GM12865 (cell line): ENCODE measurements at regions not wholly inside any gene's neighbourhood (a gene's known extent, or its start where the extent isn't known, plus 50 kb on each side); places are given as distances from the start of the nearest gene placed in this dataset.
"Not testable (repeated sequence)": the region's sequence is repeated elsewhere in the genome, so short reads cannot be mapped to it uniquely, and the experiment has no call there.

Source experiments
- DNase-seq: peaks from one replicate; pipeline ENCODE4 v3.0.0; 2010; ENCODE audit warnings: low read depth
- H3K4me3 ChIP-seq: 2 replicates; pipeline ENCODE4 v1.5.1; 2011; ENCODE audit warnings: mild to moderate bottlenecking, low read depth, low read length, control low read depth
- CTCF ChIP-seq: IDR thresholded peaks from 2 replicates; pipeline ENCODE4 v1.5.1; 2011; ENCODE audit warnings: low read length, control low read depth, low read depth, inconsistent platforms; ENCODE audit not compliant: insufficient read depth; ENCODE audit errors: missing control alignments

GRCh38 chr3:151599103-151599672, 134.5 kb upstream of the AADACL2 start:
- DNase-seq = no peak
- no peak for TF ChIP-seq CTCF
- H3K4me3 ChIP-seq = no peak overlapping the region

GRCh38 chr3:151596940-151597339, 136.1 kb upstream of the IGSF10 start:
- no peak for TF ChIP-seq CTCF
- H3K4me3 ChIP-seq = no peak overlapping the region
- no peak for DNase-seq

- no peak overlapping the region for H3K4me3 ChIP-seq
- TF ChIP-seq CTCF = no peak
- no peak for DNase-seq
Measured at GRCh38 chr3:151593928-151594327, 133.1 kb upstream of the IGSF10 start.

- no peak for TF ChIP-seq CTCF
- DNase-seq = no peak
- H3K4me3 ChIP-seq = no peak overlapping the region
Measured at GRCh38 chr3:151592287-151592686, 131.4 kb upstream of the IGSF10 start.

- no peak for TF ChIP-seq CTCF
- no peak overlapping the region for H3K4me3 ChIP-seq
- no peak for DNase-seq
Measured at GRCh38 chr3:151591441-151591840, 130.6 kb upstream of the IGSF10 start.

GRCh38 chr3:151589311-151589710, 128.4 kb upstream of the IGSF10 start:
- no peak overlapping the region for H3K4me3 ChIP-seq
- no peak for TF ChIP-seq CTCF
- DNase-seq = no peak

GRCh38 chr3:151587659-151588058, 126.8 kb upstream of the IGSF10 start:
- DNase-seq, H3K4me3 ChIP-seq: not testable (repeated sequence)

- peak; percentile 18 for DNase-seq
- TF ChIP-seq CTCF = no peak
- no peak overlapping the region for H3K4me3 ChIP-seq
Measured at GRCh38 chr3:151584566-151584965, 123.7 kb upstream of the IGSF10 start.
